Tibial artery (tissue), 4 donors: ENCODE measurements at regions not wholly inside any gene's neighbourhood (a gene's known extent, or its start where the extent isn't known, plus 50 kb on each side); places are given as distances from the start of the nearest gene placed in this dataset.

Experiments used
- DNase-seq, 2 donors: peaks; one replicate each; pipeline ENCODE4 v3.0.0-alpha.2; 2019
- H3K27ac ChIP-seq, 2 donors: fragments of 200-600 bp; sonication (generic) in 1 of 2; 1 replicate in 1 of 2; 2 replicates in 1 of 2; pipeline ENCODE4 v1.5.1; 2018 to 2019; ENCODE audit warnings: mild to moderate bottlenecking in 1 of 2
- H3K27me3 ChIP-seq, 2 donors: fragments of 200-600 bp; sonication (generic) in 1 of 2; one replicate each; pipeline versions ENCODE4 v1.5.1 to v1.6.0; 2016 to 2019
- H3K36me3 ChIP-seq, 3 donors: fragments of 200-600 bp; sonication (generic) in 2 of 3; one replicate each; pipeline ENCODE4 v1.5.1; 2016 to 2019; ENCODE audit warnings: mild to moderate bottlenecking in 2 of 3
- H3K4me1 ChIP-seq, 4 donors: fragments of 200-600 bp; sonication (generic) in 2 of 4; 1 replicate in 3 of 4; 2 replicates in 1 of 4; pipeline ENCODE4 v1.5.1; 2016 to 2019
- H3K4me3 ChIP-seq, 2 donors: fragments of 200-600 bp; sonication (generic) in 1 of 2; 1 replicate in 1 of 2; 2 replicates in 1 of 2; pipeline ENCODE4 v1.5.1; 2018 to 2019; ENCODE audit warnings: mild to moderate bottlenecking in 2 of 2
- H3K9me3 ChIP-seq, 3 donors: fragments of 200-600 bp; sonication (generic) in 1 of 3; one replicate each; pipeline ENCODE4 v1.5.1; 2016 to 2019
- CTCF ChIP-seq, 2 experiments: fragments of 200-600 bp in 1 of 2; fragments of 450-650 bp in 1 of 2; IDR thresholded peaks; one replicate each; pipeline ENCODE4 v1.5.1; 2017 to 2019; ENCODE audit warnings: antibody characterized with exemption in 2 of 2, mild to moderate bottlenecking in 1 of 2, moderate library complexity in 1 of 2
- intact Hi-C: fragments of 100-400 bp; cut with DNase I; formaldehyde crosslinking; loops from one replicate; pipeline ENCODE4 v1.15.0; 2023; ENCODE audit warnings: low total_unique reads

- intact Hi-C loops = no loop called here
- no peaks in the 10 kb centered on the region for H3K36me3 ChIP-seq
- no peak overlapping the region for H3K27ac ChIP-seq
- peaks cover 0 to 3% (median 0%) of the 10 kb centered on the region in 4 donors for H3K4me1 ChIP-seq
- no peak overlapping the region for H3K4me3 ChIP-seq
- no peaks in the 10 kb centered on the region for H3K27me3 ChIP-seq
- no peaks in the 10 kb centered on the region for H3K9me3 ChIP-seq
- TF ChIP-seq CTCF (IDR thresholded peaks at IDR 0.05) = no peak
- no peak for DNase-seq
Observed at GRCh38 chr5:141780952-141781781, 97.0 kb downstream of the PCDH1 start.

- Histone ChIP-seq H3K27ac (no peak overlapping the region), H3K9me3 (no peaks in the 10 kb centered on the region), H3K36me3 (no peaks in the 10 kb centered on the region), H3K27me3 (no peaks in the 10 kb centered on the region), H3K4me1 (peaks cover 0 to 3% (median 0%) of the 10 kb centered on the region in 4 donors), H3K4me3 (no peak overlapping the region)
- TF ChIP-seq CTCF (IDR thresholded peaks at IDR 0.05) = no peak
- intact Hi-C loops = no loop called here
- DNase-seq = no peak
Observed at GRCh38 chr5:141780240-141780951, 97.8 kb downstream of the PCDH1 start.

GRCh38 chr5:141779503-141779973 is 97.5 kb upstream of the ARAP3 start:
- Histone ChIP-seq H3K9me3 (no peaks in the 10 kb centered on the region), H3K27me3 (no peaks in the 10 kb centered on the region), H3K4me1 (peaks cover 0 to 3% (median 0%) of the 10 kb centered on the region in 4 donors), H3K36me3 (no peaks in the 10 kb centered on the region), H3K27ac (no peak overlapping the region), H3K4me3 (no peak overlapping the region)
- no peak for DNase-seq
- TF ChIP-seq CTCF (IDR thresholded peaks at IDR 0.05) = no peak
- intact Hi-C loops = no loop called here

GRCh38 chr5:141778683-141779082 is 96.7 kb upstream of the ARAP3 start:
- Histone ChIP-seq H3K4me1 (peaks cover 0 to 3% (median 0%) of the 10 kb centered on the region in 4 donors), H3K4me3 (no peak overlapping the region), H3K36me3 (no peaks in the 10 kb centered on the region), H3K27me3 (no peaks in the 10 kb centered on the region), H3K9me3 (no peaks in the 10 kb centered on the region), H3K27ac (no peak overlapping the region)
- TF ChIP-seq CTCF (IDR thresholded peaks at IDR 0.05) = no peak
- intact Hi-C loops = no loop called here
- no peak for DNase-seq

GRCh38 chr5:141778206-141778605 is 96.2 kb upstream of the ARAP3 start:
- intact Hi-C loops = no loop called here
- TF ChIP-seq CTCF (IDR thresholded peaks at IDR 0.05) = no peak
- Histone ChIP-seq H3K27me3 (no peaks in the 10 kb centered on the region), H3K4me3 (no peak overlapping the region), H3K4me1 (peaks cover 0 to 3% (median 0%) of the 10 kb centered on the region in 4 donors), H3K27ac (no peak overlapping the region), H3K9me3 (no peaks in the 10 kb centered on the region), H3K36me3 (no peaks in the 10 kb centered on the region)
- no peak for DNase-seq
